GM21526 (cell line): ENCODE measurements at regions not wholly inside any gene's neighbourhood (a gene's known extent, or its start where the extent isn't known, plus 50 kb on each side); places are given as distances from the start of the nearest gene placed in this dataset.
"Not testable (repeated sequence)": the region's sequence is repeated elsewhere in the genome, so short reads cannot be mapped to it uniquely, and the experiment has no call there.

Source experiments
- ATAC-seq: cut with Tn5 transposase; IDR thresholded peaks from one replicate; pipeline ENCODE4 v1.9.1; 2021; ENCODE audit warnings: moderate library complexity; ENCODE audit not compliant: unreplicated experiment, low FRiP score

DNA sequence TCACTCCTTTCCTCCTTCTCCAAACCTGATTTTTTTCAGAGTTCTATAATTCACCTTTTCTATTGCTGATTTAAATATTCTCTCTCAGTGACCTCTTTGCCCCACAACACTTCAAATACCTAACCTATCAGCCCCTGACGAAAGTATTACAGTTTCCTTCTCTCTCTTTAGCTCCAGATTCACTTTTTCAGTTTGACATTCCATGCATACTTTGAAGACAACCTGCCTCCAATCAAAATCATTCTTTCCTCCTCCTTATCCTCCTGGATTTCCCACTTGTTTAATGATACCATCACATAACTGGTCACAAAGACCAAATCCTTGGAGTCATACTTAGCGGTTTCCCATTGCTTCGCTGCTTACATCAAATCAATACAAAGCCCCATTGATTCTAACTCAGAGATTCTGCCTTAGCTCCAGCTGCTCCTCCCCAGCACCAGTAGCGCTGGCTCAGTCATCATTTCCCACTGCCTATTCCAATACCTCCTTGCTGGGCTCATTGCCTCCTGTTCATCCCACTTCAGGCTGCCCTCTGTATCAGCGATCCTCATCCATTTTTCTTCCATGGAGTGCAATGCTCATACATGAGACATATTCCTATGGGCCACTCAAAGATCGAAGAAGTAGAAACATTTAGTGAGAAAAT lies 240.1 kb downstream of the ZNF92 start:
- not testable (repeated sequence) for ATAC-seq

DNA sequence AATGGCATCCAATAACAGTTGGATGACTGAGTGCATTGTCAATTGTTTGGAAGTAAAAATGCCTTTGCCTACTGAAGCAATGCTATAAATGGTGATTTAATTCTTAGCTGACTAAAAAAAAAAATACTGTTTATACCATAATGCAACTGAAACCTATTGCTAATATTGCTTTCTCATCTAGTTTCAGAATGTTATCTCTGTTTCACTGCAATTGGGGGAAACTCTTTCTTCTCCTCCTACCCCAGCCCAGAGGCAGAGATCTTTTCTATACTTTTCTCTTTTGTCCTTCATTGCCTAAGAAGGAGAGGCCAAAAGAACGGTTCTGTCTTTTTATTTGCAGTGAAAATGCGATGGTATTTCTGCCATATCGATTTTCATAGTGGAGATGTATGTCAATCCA lies 242.5 kb downstream of the ZNF92 start:
- ATAC-seq, result not testable (repeated sequence)

DNA sequence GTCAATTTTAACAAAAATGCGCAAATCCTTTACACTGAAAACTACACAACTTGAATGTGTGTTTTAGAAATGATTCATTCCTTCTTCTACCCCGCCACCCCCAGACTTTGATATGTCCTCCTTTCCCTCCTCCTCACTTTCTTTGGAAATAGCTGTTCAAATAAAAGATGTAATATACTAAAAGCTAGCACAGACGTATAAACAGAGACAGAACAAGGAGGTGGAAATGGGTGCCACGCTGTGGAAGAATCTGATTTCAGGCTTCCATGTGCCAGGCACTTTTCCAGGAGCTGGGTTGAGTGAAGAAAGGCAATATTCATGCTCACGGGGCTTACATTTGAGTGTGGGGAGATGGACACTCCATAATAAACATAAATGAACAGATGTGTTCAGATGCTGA lies 246.6 kb downstream of the ZNF92 start:
- not testable (repeated sequence) for ATAC-seq

- ATAC-seq, result not testable (repeated sequence)
Measured at GRCh38 chr7:65621580-65622201, 248.0 kb downstream of the ZNF92 start.

DNA sequence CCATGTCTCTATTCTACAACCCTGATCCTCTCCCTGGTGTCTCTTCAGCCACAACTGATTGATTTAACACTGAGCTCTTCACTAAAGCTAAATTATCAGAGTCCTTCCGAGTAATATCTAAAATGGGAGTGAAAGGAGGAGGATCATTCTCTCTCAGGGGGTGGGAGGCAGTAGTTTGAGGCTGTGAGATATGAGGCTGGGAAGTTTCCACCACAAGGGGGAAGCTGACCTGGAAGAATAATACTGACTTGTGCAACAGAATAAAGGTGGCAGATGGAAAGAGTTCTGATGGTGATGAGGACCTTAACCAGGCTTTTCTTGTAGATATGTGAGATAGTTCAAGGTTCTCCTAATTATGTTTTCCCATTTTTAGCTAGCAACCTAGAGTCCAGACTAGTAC lies 241.6 kb upstream of the VKORC1L1 start:
- ATAC-seq, result not testable (repeated sequence)

GRCh38 chr7:65633587-65634404 lies 239.1 kb upstream of the VKORC1L1 start:
- not testable (repeated sequence) for ATAC-seq

DNA sequence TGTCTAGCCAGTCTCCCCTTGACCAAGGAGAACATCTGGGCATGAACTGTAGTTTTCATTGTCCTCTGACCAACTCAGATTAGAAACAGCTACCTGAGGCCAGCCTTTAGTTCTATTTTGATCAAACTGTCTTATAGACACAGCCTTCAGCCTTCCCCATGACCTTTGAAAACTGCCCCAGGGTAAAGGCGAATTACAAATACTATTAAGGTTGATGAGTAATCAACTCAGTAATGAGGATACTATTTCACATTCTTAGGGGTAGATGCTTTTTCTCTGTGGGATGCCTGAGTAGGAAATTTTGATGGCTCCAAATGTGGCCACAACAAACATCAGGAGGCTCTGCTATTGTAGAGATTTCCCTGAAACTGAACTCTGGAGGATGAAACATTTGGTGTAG lies 234.0 kb upstream of the VKORC1L1 start:
- ATAC-seq, result not testable (repeated sequence)

DNA sequence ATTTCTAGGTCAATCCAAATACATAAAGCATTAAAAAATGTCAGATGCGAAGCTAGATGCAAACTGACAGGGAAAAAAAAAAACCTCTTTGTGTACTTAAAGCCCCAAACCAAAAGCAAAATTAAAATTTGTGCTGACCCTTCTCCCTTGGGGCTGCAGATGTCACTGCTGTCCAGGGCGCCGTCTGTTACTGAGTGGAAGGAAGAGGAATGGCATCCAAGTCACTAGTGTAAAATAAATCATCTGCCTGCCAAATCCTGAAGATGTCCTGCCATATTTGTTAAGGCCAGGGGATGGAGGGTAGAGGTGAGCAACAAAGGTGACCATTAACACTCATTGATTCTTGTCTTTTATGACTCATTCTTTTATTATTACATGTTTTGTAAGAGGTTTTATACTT lies 233.2 kb upstream of the VKORC1L1 start:
- not testable (repeated sequence) for ATAC-seq

DNA sequence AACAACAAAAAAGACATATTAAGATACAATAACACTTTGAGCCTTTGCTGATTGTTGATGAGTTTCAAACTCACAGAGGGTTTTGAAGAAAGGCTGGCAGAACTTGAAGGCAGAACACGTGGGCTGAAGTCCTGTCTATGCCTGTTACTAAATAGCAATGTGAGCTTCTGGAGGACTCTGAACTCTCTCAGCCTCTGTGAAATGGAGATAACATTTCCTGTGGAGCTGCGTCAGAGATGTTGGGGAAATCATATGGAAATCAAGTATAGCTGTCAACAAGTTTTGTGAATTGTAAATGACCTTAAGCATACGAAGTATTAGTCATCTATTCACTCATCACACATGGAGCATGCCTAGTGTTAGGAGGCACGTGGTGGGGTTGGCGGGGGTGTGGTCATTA lies 229.4 kb upstream of the VKORC1L1 start:
- ATAC-seq, result not testable (repeated sequence)

- not testable (repeated sequence) for ATAC-seq
Measured at GRCh38 chr7:65647153-65647964, 225.5 kb upstream of the VKORC1L1 start.

- ATAC-seq, result not testable (repeated sequence)
Measured at GRCh38 chr7:65651174-65651573, 221.7 kb upstream of the VKORC1L1 start.

DNA sequence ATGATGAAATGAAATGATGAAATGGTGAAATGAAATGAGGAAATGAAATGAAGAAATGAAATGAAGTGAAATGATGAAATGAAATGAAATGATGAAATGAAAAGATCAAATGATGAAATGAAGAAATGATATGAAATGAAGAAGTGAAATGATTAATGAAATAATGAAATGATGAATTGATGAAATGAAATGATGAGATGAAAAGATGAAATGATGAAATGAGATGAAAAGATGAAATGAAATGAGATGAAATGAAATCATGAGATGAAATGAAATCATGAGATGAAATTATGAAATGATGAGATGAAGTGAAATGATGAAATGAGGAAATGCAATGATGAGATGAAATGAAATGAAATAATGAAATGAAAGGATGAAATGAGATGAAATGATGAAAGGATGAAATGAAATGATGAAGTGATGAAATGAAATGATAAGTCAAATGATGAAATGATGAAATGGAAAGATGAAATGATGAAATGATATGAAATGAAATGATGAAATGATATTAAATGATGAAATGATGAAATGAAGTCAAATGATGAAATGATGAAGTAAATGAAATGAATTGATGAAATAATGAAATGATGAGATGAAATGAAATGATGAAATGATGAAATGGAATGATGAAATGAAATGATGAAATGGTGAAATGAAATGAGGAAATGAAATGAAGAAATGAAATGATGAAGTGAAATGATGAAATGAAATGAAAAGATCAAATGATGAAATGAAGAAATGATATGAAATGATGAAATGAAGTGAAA lies 220.9 kb upstream of the VKORC1L1 start:
- ATAC-seq, result not testable (repeated sequence)

DNA sequence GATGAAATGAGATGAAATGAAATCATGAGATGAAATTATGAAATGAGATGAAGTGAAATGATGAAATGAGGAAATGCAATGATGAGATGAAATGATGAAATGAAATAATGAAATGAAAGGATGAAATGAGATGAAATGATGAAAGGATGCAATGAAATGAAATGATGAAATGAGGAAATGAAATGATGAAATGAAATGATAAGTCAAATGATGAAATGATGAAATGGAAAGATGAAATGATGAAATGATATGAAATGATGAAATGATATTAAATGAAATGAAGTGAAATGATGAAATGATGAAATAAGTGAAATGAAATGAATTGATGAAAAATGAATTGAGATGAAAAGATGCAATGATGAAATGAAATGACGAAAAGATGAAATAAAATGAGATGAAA lies 220.2 kb upstream of the VKORC1L1 start:
- ATAC-seq, result not testable (repeated sequence)

GRCh38 chr7:65656494-65657188 lies 216.2 kb upstream of the VKORC1L1 start:
- ATAC-seq, result not testable (repeated sequence)

- not testable (repeated sequence) for ATAC-seq
Measured at GRCh38 chr7:65683362-65683761, 189.5 kb upstream of the VKORC1L1 start.

- ATAC-seq, result not testable (repeated sequence)
Measured at GRCh38 chr7:65699026-65699714, 173.7 kb upstream of the VKORC1L1 start.

- not testable (repeated sequence) for ATAC-seq
Measured at GRCh38 chr7:65699715-65700356, 173.0 kb upstream of the VKORC1L1 start.
